Panc1 (cell line): ENCODE measurements at regions not wholly inside any gene's neighbourhood (a gene's known extent, or its start where the extent isn't known, plus 50 kb on each side); places are given as distances from the start of the nearest gene placed in this dataset.

ENCODE experiments used
- ATAC-seq: fragments of 200-7000 bp; cut with Tn5 transposase; 2 replicates; pipeline ENCODE4 v1.9.1; 2020; ENCODE audit warnings: mild to moderate bottlenecking, moderate library complexity
- BruUV-seq: library from RNA; stranded (reverse); fragments of 400-500 nt; replicated peaks from 2 replicates; lab custom pipeline; 2021; lab: Mats Ljungman, UMichigan
- CTCF ChIA-PET: fragments of 300-600 bp; sonication (Branson Sonifier 250); formaldehyde crosslinking; loops from one replicate; lab custom pipeline; 2022; ENCODE audit warnings: antibody characterized with exemption; lab: Charles Lee
- POLR2A ChIA-PET: fragments of 300-600 bp; sonication (Branson Sonifier 250); formaldehyde crosslinking; loops from one replicate; lab custom pipeline; 2022; ENCODE audit warnings: antibody characterized with exemption; lab: Charles Lee
- DNase-seq: peaks from one replicate; pipeline ENCODE4 v3.0.0-alpha.2; 2010; ENCODE audit warnings: low read depth, low spot score
- H3K27ac ChIP-seq: 2 replicates; pipeline ENCODE4 v1.5.1; 2011; ENCODE audit warnings: mild to moderate bottlenecking, low read length, inconsistent platforms
- H3K27me3 ChIP-seq: fragments of 200-500 bp; sonication (Bioruptor generic); 2 replicates; pipeline ENCODE4 v1.6.0; 2014; ENCODE audit warnings: low read length, inconsistent platforms; ENCODE audit not compliant: control insufficient read depth, insufficient read depth
- H3K36me3 ChIP-seq: fragments of 200-500 bp; sonication (Bioruptor generic); 2 replicates; pipeline ENCODE4 v1.5.1; 2014; ENCODE audit warnings: inconsistent platforms, mild to moderate bottlenecking, low read length, moderate library complexity; ENCODE audit not compliant: control insufficient read depth, insufficient read depth
- H3K4me1 ChIP-seq: 2 replicates; pipeline ENCODE4 v1.5.1; 2011; ENCODE audit warnings: inconsistent platforms, mild to moderate bottlenecking, low read length, moderate library complexity; ENCODE audit not compliant: control insufficient read depth, insufficient read depth
- H3K4me3 ChIP-seq, 2 experiments: 2 replicates each; pipeline ENCODE4 v1.5.1; 2011 to 2012; ENCODE audit warnings: low read depth in 2 of 2, low read length in 2 of 2, mild to moderate bottlenecking in 2 of 2, inconsistent platforms in 1 of 2, moderate library complexity in 1 of 2
- H3K9me3 ChIP-seq: fragments of 200-500 bp; sonication (Bioruptor generic); 2 replicates; pipeline ENCODE4 v1.5.1; 2014; ENCODE audit warnings: low read depth, mild to moderate bottlenecking, inconsistent platforms, low read length, moderate library complexity; ENCODE audit not compliant: control insufficient read depth, insufficient read depth
- POLR2AphosphoS5 ChIP-seq: IDR thresholded peaks from 2 replicates; pipeline ENCODE4 v1.6.1; 2012; ENCODE audit warnings: mild to moderate bottlenecking, low read depth, low read length, moderate library complexity
- SIN3A ChIP-seq: IDR thresholded peaks from 2 replicates; pipeline ENCODE4 v1.6.1; 2012; ENCODE audit warnings: low read depth, mild to moderate bottlenecking, low read length, moderate library complexity, borderline replicate concordance; ENCODE audit not compliant: insufficient read depth
- TCF7L2 ChIP-seq: IDR thresholded peaks from 2 replicates; pipeline ENCODE4 v1.6.1; 2011; ENCODE audit warnings: mild to moderate bottlenecking, low read depth, low read length, inconsistent platforms
- in situ Hi-C: cut with HindIII; loops from 2 replicates; pipeline ENCODE4 v1.10.0; 2016; ENCODE audit warnings: low sequenced_read_pairs, low pct_unique_long_range_greater_than_20kb
- intact Hi-C: fragments of 100-400 bp; cut with micrococcal nuclease; formaldehyde crosslinking; loops from one replicate; pipeline ENCODE4 v1.10.0; 2022; ENCODE audit not compliant: unreplicated experiment
- TF ChIP-seq, protein P1 (sequence below): fragments of 450-650 bp; IDR thresholded peaks from 2 replicates; pipeline ENCODE4 v1.5.1; 2017; ENCODE audit warnings: mild to moderate bottlenecking
- TF ChIP-seq, protein P2 (sequence below), 2 experiments: IDR thresholded peaks; 2 replicates each; pipeline ENCODE4 v1.6.1; 2011 to 2012; ENCODE audit warnings: low read depth in 2 of 2, control low read depth in 1 of 2, low read length in 1 of 2, mild to moderate bottlenecking in 1 of 2, moderate library complexity in 1 of 2; ENCODE audit not compliant: insufficient read depth in 1 of 2

DNA sequence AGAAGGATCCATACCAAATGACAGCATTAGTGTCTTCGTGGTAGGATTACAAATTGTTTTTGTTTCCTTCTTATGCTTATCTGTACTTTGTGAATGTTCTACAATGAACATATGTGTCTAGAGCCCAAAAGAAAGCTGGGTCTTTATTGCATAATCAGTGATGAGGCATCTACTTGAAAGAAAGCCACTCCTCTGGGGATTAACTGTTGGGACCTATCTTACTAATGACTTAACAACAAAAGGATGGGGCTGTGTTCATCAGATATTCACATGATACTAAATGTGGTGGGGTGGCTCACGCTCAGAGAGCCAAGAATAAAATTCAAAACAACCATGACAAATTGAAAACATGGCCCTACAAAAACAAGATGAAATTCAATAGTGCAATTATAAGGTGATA is 160.2 kb downstream of the RGS9 start:
- Histone ChIP-seq H3K36me3 (no peaks in the 10 kb centered on the region), H3K4me1 (no peaks in the 10 kb centered on the region), H3K27ac (no peak overlapping the region), H3K4me3 (no peak overlapping the region), H3K27me3 (no peaks in the 10 kb centered on the region), H3K9me3 (no peaks in the 10 kb centered on the region)
- DNase-seq: no peak
- intact Hi-C loops (loop anchor here (5.0 to 10.0 kb wide), 2 partner anchors 260 to 687 kb away; no protein-coding TSS in a partner anchor), in situ Hi-C loops (no loop called here)
- no peak for ATAC-seq
- POLR2A ChIA-PET: no interaction called here
- TF ChIP-seq TCF7L2: no peak
- TF ChIP-seq POLR2AphosphoS5: no peak
- TF ChIP-seq, protein P1, sequence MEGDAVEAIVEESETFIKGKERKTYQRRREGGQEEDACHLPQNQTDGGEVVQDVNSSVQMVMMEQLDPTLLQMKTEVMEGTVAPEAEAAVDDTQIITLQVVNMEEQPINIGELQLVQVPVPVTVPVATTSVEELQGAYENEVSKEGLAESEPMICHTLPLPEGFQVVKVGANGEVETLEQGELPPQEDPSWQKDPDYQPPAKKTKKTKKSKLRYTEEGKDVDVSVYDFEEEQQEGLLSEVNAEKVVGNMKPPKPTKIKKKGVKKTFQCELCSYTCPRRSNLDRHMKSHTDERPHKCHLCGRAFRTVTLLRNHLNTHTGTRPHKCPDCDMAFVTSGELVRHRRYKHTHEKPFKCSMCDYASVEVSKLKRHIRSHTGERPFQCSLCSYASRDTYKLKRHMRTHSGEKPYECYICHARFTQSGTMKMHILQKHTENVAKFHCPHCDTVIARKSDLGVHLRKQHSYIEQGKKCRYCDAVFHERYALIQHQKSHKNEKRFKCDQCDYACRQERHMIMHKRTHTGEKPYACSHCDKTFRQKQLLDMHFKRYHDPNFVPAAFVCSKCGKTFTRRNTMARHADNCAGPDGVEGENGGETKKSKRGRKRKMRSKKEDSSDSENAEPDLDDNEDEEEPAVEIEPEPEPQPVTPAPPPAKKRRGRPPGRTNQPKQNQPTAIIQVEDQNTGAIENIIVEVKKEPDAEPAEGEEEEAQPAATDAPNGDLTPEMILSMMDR: no peak
- no peak for TF ChIP-seq SIN3A
- TF ChIP-seq, protein P2, sequence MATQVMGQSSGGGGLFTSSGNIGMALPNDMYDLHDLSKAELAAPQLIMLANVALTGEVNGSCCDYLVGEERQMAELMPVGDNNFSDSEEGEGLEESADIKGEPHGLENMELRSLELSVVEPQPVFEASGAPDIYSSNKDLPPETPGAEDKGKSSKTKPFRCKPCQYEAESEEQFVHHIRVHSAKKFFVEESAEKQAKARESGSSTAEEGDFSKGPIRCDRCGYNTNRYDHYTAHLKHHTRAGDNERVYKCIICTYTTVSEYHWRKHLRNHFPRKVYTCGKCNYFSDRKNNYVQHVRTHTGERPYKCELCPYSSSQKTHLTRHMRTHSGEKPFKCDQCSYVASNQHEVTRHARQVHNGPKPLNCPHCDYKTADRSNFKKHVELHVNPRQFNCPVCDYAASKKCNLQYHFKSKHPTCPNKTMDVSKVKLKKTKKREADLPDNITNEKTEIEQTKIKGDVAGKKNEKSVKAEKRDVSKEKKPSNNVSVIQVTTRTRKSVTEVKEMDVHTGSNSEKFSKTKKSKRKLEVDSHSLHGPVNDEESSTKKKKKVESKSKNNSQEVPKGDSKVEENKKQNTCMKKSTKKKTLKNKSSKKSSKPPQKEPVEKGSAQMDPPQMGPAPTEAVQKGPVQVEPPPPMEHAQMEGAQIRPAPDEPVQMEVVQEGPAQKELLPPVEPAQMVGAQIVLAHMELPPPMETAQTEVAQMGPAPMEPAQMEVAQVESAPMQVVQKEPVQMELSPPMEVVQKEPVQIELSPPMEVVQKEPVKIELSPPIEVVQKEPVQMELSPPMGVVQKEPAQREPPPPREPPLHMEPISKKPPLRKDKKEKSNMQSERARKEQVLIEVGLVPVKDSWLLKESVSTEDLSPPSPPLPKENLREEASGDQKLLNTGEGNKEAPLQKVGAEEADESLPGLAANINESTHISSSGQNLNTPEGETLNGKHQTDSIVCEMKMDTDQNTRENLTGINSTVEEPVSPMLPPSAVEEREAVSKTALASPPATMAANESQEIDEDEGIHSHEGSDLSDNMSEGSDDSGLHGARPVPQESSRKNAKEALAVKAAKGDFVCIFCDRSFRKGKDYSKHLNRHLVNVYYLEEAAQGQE (IDR thresholded peaks at IDR 0.05; ENCODE audit: insufficient read depth in 1 of 2, low read depth in 2 of 2, low read length in 1 of 2): no peak
- CTCF ChIA-PET: interaction anchor here (0.8 kb wide), 1 partner anchor 869 kb away, joined by 3 read pairs; no protein-coding TSS in a partner anchor
- BruUV-seq: no TSS peak

DNA sequence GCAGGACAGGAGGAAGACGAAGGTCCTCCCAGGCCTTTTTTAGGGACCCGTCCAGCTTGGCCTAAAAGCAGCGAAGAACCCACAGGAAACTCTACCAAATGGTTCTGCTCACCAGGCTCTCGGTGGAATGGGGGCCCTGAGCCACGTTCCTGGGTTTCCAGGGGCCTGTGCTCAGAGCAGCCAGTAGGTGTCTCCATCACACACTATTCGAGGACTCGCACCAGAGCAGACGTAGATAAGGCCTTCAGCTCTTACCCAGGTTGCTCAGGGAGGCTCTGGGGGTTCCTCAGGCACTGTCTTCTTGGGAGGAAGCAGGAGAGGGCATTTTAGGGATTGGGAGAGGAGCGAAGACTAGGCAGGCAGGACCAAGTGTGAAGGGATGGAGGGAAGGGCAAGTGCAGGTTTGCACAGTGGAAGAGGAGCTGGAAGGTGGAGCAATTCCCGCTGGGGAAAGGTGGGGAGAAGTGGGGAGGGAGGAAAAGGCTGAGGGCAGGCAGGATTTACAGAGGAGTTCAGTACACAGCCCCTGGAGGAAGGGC is 157.1 kb downstream of the RGS9 start:
- ChIA-PET POLR2A (no interaction called here), CTCF (interaction anchor here (0.5 to 1.1 kb wide), 5 partner anchors 62 to 896 kb away, joined by 3 to 8 read pairs (median 3); no protein-coding TSS in a partner anchor)
- DNase-seq: peak; percentile 18
- in situ Hi-C loops (no loop called here), intact Hi-C loops (loop anchor here (10.0 kb wide), 1 partner anchor 691 kb away; no protein-coding TSS in a partner anchor)
- peak; percentile 93 for ATAC-seq
- Histone ChIP-seq H3K27me3 (no peaks in the 10 kb centered on the region), H3K36me3 (no peaks in the 10 kb centered on the region), H3K9me3 (no peaks in the 10 kb centered on the region), H3K4me1 (no peaks in the 10 kb centered on the region), H3K4me3 (no peak overlapping the region), H3K27ac (no peak overlapping the region)
- TF ChIP-seq, protein P2 (IDR thresholded peaks at IDR 0.05; ENCODE audit: insufficient read depth in 1 of 2, low read depth in 2 of 2, low read length in 1 of 2): no peak
- TF ChIP-seq, protein P1: peak; percentile 82
- no TSS peak for BruUV-seq
